ENCODE measurements at regions not wholly inside any gene's neighbourhood (a gene's known extent, or its start where the extent isn't known, plus 50 kb on each side); places are given as distances from the start of the nearest gene placed in this dataset.

- no peak for TF ChIP-seq EZH2 (IDR thresholded peaks at IDR 0.05; ENCODE audit: borderline replicate concordance, insufficient read depth, low read length, poor library complexity, severe bottlenecking)
- TF ChIP-seq CTCF (IDR thresholded peaks at IDR 0.05; ENCODE audit: poor library complexity, severe bottlenecking): no peak
- no peak for TF ChIP-seq EP300 (conservative IDR thresholded peaks at IDR 0.05; ENCODE audit: poor library complexity, severe bottlenecking)
- no peak for TF ChIP-seq TAF1 (IDR thresholded peaks at IDR 0.05; ENCODE audit: low read depth)
Observed at GRCh38 chr12:74319886-74320285, 217.7 kb upstream of the ATXN7L3B start.

Measured in neural cell (in vitro differentiated cells).